Testis (tissue), 2 donors: ENCODE measurements at regions not wholly inside any gene's neighbourhood (a gene's known extent, or its start where the extent isn't known, plus 50 kb on each side); places are given as distances from the start of the nearest gene placed in this dataset.

Experiments used
- DNase-seq: peaks from one replicate; pipeline ENCODE4 v3.0.0-alpha.2; 2019
- H3K27ac ChIP-seq, 2 donors: fragments of 200-600 bp; sonication (generic); one replicate each; pipeline ENCODE4 v1.5.1; 2019
- H3K27me3 ChIP-seq: fragments of 200-600 bp; sonication (generic); one replicate; pipeline ENCODE4 v1.5.1; 2019
- H3K36me3 ChIP-seq: fragments of 200-600 bp; sonication (generic); one replicate; pipeline ENCODE4 v1.5.1; 2017; ENCODE audit warnings: low read depth; ENCODE audit errors: missing control alignments
- H3K4me1 ChIP-seq: fragments of 200-600 bp; sonication (generic); one replicate; pipeline ENCODE4 v1.5.1; 2019
- H3K4me3 ChIP-seq, 2 donors: fragments of 200-600 bp; sonication (generic); one replicate each; pipeline ENCODE4 v1.5.1; 2017 to 2019
- H3K9me3 ChIP-seq: fragments of 200-600 bp; sonication (generic); one replicate; pipeline ENCODE4 v1.5.1; 2017
- POLR2A ChIP-seq: fragments of 450-650 bp; IDR thresholded peaks from one replicate; pipeline ENCODE4 v1.6.1; 2017; ENCODE audit warnings: antibody characterized with exemption, mild to moderate bottlenecking, moderate library complexity
- WGBS, 2 donors: methylation state at CpG; one replicate each; pipeline ENCODE4 v1.1.5; 2018; 5-methylcytosine and 5-hydroxymethylcytosine counted together
- intact Hi-C: fragments of 100-400 bp; cut with DNase I; formaldehyde crosslinking; loops from one replicate; pipeline ENCODE4 v1.15.1; 2023; ENCODE audit warnings: low total_unique reads
- TF ChIP-seq, protein P1 (sequence below), 3 experiments: fragments of 450-650 bp in 2 of 3; fragments of 200-600 bp in 1 of 3; sonication (generic) in 1 of 3; IDR thresholded peaks; one replicate each; pipeline ENCODE4 v1.5.1; 2016 to 2019; ENCODE audit warnings: antibody characterized with exemption in 3 of 3, mild to moderate bottlenecking in 2 of 3, moderate library complexity in 1 of 3

DNA sequence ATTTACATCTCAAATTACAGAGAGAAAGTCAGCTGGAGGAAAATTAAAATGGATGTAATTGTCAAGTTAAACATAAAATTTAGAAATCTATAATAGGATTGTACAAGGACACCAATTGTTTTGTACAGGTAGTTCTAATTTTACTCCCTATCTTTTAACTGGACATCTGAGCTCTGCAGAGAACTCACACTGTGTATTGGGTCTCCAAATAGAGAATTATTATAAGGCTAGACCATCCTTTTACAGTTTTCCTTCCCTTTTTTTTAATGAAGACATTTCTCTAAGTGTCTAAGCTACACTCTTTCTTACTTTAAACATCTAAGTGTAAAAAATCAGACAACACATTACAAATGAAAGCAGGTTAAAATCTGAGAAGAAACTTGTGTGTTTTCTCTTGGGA is 78.4 kb upstream of the GC start:
- no peak overlapping the region for H3K4me3 ChIP-seq
- H3K36me3 ChIP-seq: no peaks in the 10 kb centered on the region
- no peak overlapping the region for H3K27ac ChIP-seq
- intact Hi-C loops: no loop called here
- TF ChIP-seq, protein P1, sequence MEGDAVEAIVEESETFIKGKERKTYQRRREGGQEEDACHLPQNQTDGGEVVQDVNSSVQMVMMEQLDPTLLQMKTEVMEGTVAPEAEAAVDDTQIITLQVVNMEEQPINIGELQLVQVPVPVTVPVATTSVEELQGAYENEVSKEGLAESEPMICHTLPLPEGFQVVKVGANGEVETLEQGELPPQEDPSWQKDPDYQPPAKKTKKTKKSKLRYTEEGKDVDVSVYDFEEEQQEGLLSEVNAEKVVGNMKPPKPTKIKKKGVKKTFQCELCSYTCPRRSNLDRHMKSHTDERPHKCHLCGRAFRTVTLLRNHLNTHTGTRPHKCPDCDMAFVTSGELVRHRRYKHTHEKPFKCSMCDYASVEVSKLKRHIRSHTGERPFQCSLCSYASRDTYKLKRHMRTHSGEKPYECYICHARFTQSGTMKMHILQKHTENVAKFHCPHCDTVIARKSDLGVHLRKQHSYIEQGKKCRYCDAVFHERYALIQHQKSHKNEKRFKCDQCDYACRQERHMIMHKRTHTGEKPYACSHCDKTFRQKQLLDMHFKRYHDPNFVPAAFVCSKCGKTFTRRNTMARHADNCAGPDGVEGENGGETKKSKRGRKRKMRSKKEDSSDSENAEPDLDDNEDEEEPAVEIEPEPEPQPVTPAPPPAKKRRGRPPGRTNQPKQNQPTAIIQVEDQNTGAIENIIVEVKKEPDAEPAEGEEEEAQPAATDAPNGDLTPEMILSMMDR (IDR thresholded peaks at IDR 0.05): no peak
- no peak for TF ChIP-seq POLR2A
- H3K4me1 ChIP-seq: no peaks in the 10 kb centered on the region
- H3K9me3 ChIP-seq: no peaks in the 10 kb centered on the region
- DNase-seq: no peak
- no peaks in the 10 kb centered on the region for H3K27me3 ChIP-seq

DNA sequence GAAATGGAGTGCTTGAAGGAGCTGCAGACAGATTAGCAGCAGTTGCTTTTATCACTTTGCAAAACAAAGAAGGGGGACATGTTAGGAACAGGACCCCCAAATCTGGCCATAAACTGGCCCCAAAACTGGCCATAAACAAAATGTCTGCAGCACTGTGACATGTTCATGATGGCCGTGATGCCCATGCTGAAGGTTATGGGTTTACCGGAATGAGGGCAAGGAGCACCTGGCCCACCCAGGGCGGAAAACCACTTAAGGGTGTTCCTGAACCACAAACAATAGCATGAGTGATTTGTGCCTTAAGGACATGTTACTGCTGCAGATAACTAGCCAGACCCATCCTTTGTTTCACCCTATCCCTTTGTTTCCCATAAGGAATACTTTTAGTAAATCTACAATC is 79.6 kb upstream of the GC start:
- Histone ChIP-seq H3K9me3 (no peaks in the 10 kb centered on the region), H3K27ac (no peak overlapping the region), H3K36me3 (no peaks in the 10 kb centered on the region), H3K4me3 (no peak overlapping the region), H3K4me1 (no peaks in the 10 kb centered on the region), H3K27me3 (no peaks in the 10 kb centered on the region)
- TF ChIP-seq, protein P1 (IDR thresholded peaks at IDR 0.05): no peak
- no peak for TF ChIP-seq POLR2A
- no peak for DNase-seq
- 85 to 100% methylated on average over 3 of the region's 3 CpGs for WGBS, 2 donors
- intact Hi-C loops: no loop called here

DNA sequence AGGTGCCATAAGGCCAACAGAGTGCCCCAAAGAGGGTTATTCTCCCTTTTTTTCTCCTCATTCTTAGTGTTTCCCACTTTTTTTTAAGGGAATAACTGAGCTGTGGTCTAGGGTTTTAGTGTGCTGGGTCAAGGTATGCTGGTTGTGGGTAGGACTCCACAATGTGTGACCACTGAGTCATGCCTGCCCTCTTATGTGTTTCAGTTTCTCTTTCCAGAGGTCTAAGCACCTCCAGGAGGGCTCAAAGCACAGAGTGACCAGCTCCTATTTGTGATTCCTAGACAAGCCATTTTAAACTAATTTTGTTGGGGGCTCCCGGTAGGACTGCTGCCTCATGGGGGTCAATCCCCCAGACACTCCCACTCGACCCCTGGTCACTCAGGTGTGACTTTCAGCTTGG is 80.5 kb upstream of the GC start:
- Histone ChIP-seq H3K4me3 (no peak overlapping the region), H3K27me3 (no peaks in the 10 kb centered on the region), H3K27ac (no peak overlapping the region), H3K36me3 (no peaks in the 10 kb centered on the region), H3K9me3 (no peaks in the 10 kb centered on the region), H3K4me1 (no peaks in the 10 kb centered on the region)
- no peak for DNase-seq
- intact Hi-C loops: no loop called here
- no peak for TF ChIP-seq POLR2A
- TF ChIP-seq, protein P1 (IDR thresholded peaks at IDR 0.05): no peak
- WGBS, 2 donors: 65 to 67% methylated on average over 2 of the region's 2 CpGs

DNA sequence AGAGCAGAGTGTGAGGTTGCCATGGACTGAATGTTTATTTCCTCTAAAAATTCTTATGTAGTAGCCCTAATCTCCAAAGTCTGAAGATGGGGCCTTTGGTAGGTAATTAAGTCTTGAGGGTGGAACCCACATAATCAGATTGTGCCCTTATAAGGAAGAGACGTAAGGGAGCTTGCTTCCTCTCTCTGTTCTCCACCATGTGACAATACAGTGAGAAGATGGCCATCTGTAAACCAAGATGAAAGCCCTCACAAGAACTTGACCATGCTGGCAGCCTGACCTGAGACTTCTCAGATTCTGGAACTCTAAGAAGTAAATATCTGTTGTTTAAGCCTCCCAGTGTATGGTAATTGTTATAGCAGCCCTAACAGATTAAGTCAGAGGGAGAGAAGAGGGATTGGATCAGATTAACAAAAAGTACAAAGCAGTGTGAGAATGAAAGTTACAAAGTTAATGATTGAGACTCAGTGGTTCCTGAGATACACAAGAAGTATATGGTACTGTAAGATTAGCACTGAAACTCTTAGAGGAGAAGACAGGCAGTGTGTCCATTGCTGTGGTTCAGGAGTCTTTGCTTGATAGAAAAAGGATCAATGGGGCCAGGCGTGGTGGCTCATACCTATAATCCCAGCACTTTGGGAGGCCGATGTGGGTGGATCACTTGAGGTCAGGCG is 82.5 kb upstream of the GC start:
- H3K4me1 ChIP-seq: no peaks in the 10 kb centered on the region
- no peaks in the 10 kb centered on the region for H3K27me3 ChIP-seq
- H3K4me3 ChIP-seq: no peak overlapping the region
- intact Hi-C loops: no loop called here
- 92 to 95% methylated on average over 4 of the region's 4 CpGs for WGBS, 2 donors
- no peak for DNase-seq
- no peaks in the 10 kb centered on the region for H3K9me3 ChIP-seq
- H3K36me3 ChIP-seq: no peaks in the 10 kb centered on the region
- no peak for TF ChIP-seq POLR2A
- TF ChIP-seq, protein P1 (IDR thresholded peaks at IDR 0.05): no peak
- H3K27ac ChIP-seq: no peak overlapping the region

DNA sequence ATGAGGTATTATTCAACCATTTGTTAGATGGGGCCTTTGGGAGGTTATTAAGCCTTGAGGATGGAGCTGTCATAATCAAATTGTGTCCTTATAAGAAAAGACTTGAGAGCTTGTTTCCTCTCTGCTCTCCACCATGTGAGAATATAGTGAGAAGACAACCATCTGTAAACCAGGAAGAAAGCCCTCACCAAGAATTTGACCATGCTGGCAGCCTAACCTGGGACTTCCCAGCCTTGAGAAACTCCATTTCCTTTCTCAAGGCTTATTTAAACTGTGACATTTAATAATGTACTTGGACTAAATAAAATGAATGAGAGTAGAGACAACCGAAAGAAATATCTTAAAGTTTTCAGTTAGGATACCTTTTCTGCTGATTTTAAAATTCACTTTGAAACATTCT is 83.7 kb upstream of the GC start:
- 76 to 92% methylated on average over 1 of the region's 1 CpG for WGBS, 2 donors
- no peak for DNase-seq

More for the DNA sequence above, 83.7 kb upstream of the GC start:
- Histone ChIP-seq H3K36me3 (no peaks in the 10 kb centered on the region), H3K4me3 (no peak overlapping the region), H3K27ac (no peak overlapping the region), H3K4me1 (no peaks in the 10 kb centered on the region), H3K9me3 (no peaks in the 10 kb centered on the region), H3K27me3 (no peaks in the 10 kb centered on the region)
- intact Hi-C loops: no loop called here
- no peak for TF ChIP-seq POLR2A
- TF ChIP-seq, protein P1 (IDR thresholded peaks at IDR 0.05): no peak
